Fibroblast of lung (primary cell): ENCODE measurements at regions not wholly inside any gene's neighbourhood (a gene's known extent, or its start where the extent isn't known, plus 50 kb on each side); places are given as distances from the start of the nearest gene placed in this dataset.

Experiments
- DNase-seq, 2 donors: peaks; one replicate each; pipeline versions ENCODE4 v3.0.0 to v3.0.0-alpha.2; 2010; ENCODE audit warnings: low read depth in 2 of 2
- H2AFZ ChIP-seq: 2 replicates; pipeline ENCODE4 v1.5.1; 2012; ENCODE audit warnings: low read length, control low read depth, inconsistent platforms
- H3K27ac ChIP-seq: 2 replicates; pipeline ENCODE4 v1.5.1; 2011; ENCODE audit warnings: low read length, control low read depth; ENCODE audit not compliant: insufficient read depth
- H3K27me3 ChIP-seq: 2 replicates; pipeline ENCODE4 v1.5.1; 2011; ENCODE audit warnings: mild to moderate bottlenecking, low read length; ENCODE audit not compliant: control insufficient read depth, insufficient read depth
- H3K36me3 ChIP-seq: 2 replicates; pipeline ENCODE4 v1.5.1; 2011; ENCODE audit warnings: low read length; ENCODE audit not compliant: control insufficient read depth, insufficient read depth
- H3K4me1 ChIP-seq: 2 replicates; pipeline ENCODE4 v1.5.1; 2011; ENCODE audit warnings: low read length; ENCODE audit not compliant: control insufficient read depth, insufficient read depth; ENCODE audit errors: extremely low read depth
- H3K4me2 ChIP-seq: 2 replicates; pipeline ENCODE4 v1.5.1; 2011; ENCODE audit warnings: low read length, control low read depth; ENCODE audit not compliant: insufficient read depth; ENCODE audit errors: extremely low read depth
- H3K4me3 ChIP-seq, 4 experiments: fragments of 200-600 bp in 1 of 4; sonication (generic) in 1 of 4; replicated peaks in 1 of 4; 2 replicates each; pipeline ENCODE4 v1.5.1; 2011 to 2016; ENCODE audit warnings: low read length in 4 of 4, low read depth in 3 of 4, mild to moderate bottlenecking in 3 of 4, control low read depth in 2 of 4, inconsistent platforms in 1 of 4, mixed read lengths in 1 of 4; ENCODE audit not compliant: insufficient read depth in 1 of 4; ENCODE audit errors: control extremely low read depth in 1 of 4
- H3K79me2 ChIP-seq: 2 replicates; pipeline ENCODE4 v1.5.1; 2012; ENCODE audit warnings: mild to moderate bottlenecking, low read length, inconsistent platforms; ENCODE audit not compliant: control insufficient read depth, insufficient read depth
- H3K9ac ChIP-seq: 2 replicates; pipeline ENCODE4 v1.5.1; 2011; ENCODE audit warnings: mild to moderate bottlenecking, low read length, control low read depth; ENCODE audit not compliant: insufficient read depth
- H3K9me3 ChIP-seq: 2 replicates; pipeline ENCODE4 v1.5.1; 2012; ENCODE audit warnings: low read depth, low read length; ENCODE audit not compliant: control insufficient read depth, insufficient read depth
- H4K20me1 ChIP-seq: 2 replicates; pipeline ENCODE4 v1.5.1; 2011; ENCODE audit warnings: low read length; ENCODE audit not compliant: control insufficient read depth, insufficient read depth; ENCODE audit errors: extremely low read depth
- CTCF ChIP-seq, 2 donors: IDR thresholded peaks in 1 of 2; conservative IDR thresholded peaks in 1 of 2; 1 replicate in 1 of 2; 2 replicates in 1 of 2; pipeline ENCODE4 v1.5.1; 2011 to 2012; ENCODE audit warnings: low read length in 2 of 2, control low read depth in 1 of 2, inconsistent platforms in 1 of 2, low read depth in 1 of 2, mild to moderate bottlenecking in 1 of 2
- EZH2 ChIP-seq: IDR thresholded peaks from 2 replicates; pipeline ENCODE4 v1.5.1; 2012; ENCODE audit warnings: low read length, control low read depth, mild to moderate bottlenecking; ENCODE audit errors: missing control alignments

DNA sequence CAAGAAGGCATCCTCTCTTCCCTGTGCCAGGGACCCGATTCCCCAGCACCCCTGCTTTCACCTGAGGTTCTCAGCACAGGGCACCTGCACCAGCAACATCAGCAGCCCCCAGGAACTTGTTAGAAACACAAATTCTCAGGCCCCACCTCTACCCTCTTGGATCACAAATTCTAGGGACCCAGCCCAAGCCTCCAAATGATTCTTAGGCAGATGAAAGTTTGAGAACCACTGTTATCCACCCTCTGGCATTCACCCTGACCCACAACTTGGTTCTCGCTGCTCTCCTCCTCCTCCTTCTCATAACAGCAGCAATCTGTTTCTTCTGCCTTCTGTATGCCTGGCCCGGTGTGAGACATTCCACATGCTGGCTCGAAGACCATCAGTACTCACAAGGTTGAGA lies 60.3 kb upstream of the HIVEP3 start:
- no peak overlapping the region for H3K9ac ChIP-seq
- H2AFZ ChIP-seq, result no peak overlapping the region
- H3K4me2 ChIP-seq, result no peak overlapping the region
- no peak for DNase-seq
- no peak overlapping the region for H3K27ac ChIP-seq
- H4K20me1 ChIP-seq, result no peaks in the 10 kb centered on the region
- no peaks in the 10 kb centered on the region for H3K9me3 ChIP-seq
- no peaks in the 10 kb centered on the region for H3K36me3 ChIP-seq
- H3K4me1 ChIP-seq, result no peaks in the 10 kb centered on the region
- no peak for TF ChIP-seq EZH2
- no peak for TF ChIP-seq CTCF (conservative IDR thresholded peaks at IDR 0.05 in 1 of 2, IDR thresholded peaks at IDR 0.05 in 1 of 2; ENCODE audit: low read depth in 1 of 2, low read length in 2 of 2)
- no peaks in the 10 kb centered on the region for H3K79me2 ChIP-seq
- H3K4me3 ChIP-seq, result no peak overlapping the region
- H3K27me3 ChIP-seq, result no peaks in the 10 kb centered on the region

GRCh38 chr1:41977326-41977725 lies 58.6 kb upstream of the HIVEP3 start:
- Histone ChIP-seq H2AFZ (no peak overlapping the region), H3K79me2 (no peaks in the 10 kb centered on the region), H3K9me3 (no peaks in the 10 kb centered on the region), H4K20me1 (no peaks in the 10 kb centered on the region), H3K36me3 (no peaks in the 10 kb centered on the region), H3K4me1 (no peaks in the 10 kb centered on the region), H3K27me3 (no peaks in the 10 kb centered on the region), H3K9ac (no peak overlapping the region), H3K4me3 (no peak overlapping the region), H3K4me2 (no peak overlapping the region), H3K27ac (no peak overlapping the region)
- DNase-seq, result no peak
- TF ChIP-seq CTCF (conservative IDR thresholded peaks at IDR 0.05 in 1 of 2, IDR thresholded peaks at IDR 0.05 in 1 of 2; ENCODE audit: low read depth in 1 of 2, low read length in 2 of 2), result no peak

GRCh38 chr1:41976671-41977070 lies 57.9 kb upstream of the HIVEP3 start:
- Histone ChIP-seq H3K9ac (no peak overlapping the region), H3K4me2 (no peak overlapping the region), H3K27ac (no peak overlapping the region), H3K36me3 (no peaks in the 10 kb centered on the region), H3K4me3 (no peak overlapping the region), H2AFZ (no peak overlapping the region), H4K20me1 (no peaks in the 10 kb centered on the region), H3K27me3 (no peaks in the 10 kb centered on the region), H3K4me1 (no peaks in the 10 kb centered on the region), H3K79me2 (no peaks in the 10 kb centered on the region), H3K9me3 (no peaks in the 10 kb centered on the region)
- no peak for DNase-seq
- TF ChIP-seq EZH2, result no peak
- no peak for TF ChIP-seq CTCF (conservative IDR thresholded peaks at IDR 0.05 in 1 of 2, IDR thresholded peaks at IDR 0.05 in 1 of 2; ENCODE audit: low read depth in 1 of 2, low read length in 2 of 2)
